NCI-H128 (cell line): ENCODE measurements at regions not wholly inside any gene's neighbourhood (a gene's known extent, or its start where the extent isn't known, plus 50 kb on each side); places are given as distances from the start of the nearest gene placed in this dataset.
A peak's percentile ranks its signal among the peaks of the same experiment; 100 is the strongest.

Experiments used
- DNase-seq: peaks from one replicate; lab custom pipeline; 2025; ENCODE audit not compliant: unreplicated experiment; lab: John Stamatoyannopoulos, UW

DNA sequence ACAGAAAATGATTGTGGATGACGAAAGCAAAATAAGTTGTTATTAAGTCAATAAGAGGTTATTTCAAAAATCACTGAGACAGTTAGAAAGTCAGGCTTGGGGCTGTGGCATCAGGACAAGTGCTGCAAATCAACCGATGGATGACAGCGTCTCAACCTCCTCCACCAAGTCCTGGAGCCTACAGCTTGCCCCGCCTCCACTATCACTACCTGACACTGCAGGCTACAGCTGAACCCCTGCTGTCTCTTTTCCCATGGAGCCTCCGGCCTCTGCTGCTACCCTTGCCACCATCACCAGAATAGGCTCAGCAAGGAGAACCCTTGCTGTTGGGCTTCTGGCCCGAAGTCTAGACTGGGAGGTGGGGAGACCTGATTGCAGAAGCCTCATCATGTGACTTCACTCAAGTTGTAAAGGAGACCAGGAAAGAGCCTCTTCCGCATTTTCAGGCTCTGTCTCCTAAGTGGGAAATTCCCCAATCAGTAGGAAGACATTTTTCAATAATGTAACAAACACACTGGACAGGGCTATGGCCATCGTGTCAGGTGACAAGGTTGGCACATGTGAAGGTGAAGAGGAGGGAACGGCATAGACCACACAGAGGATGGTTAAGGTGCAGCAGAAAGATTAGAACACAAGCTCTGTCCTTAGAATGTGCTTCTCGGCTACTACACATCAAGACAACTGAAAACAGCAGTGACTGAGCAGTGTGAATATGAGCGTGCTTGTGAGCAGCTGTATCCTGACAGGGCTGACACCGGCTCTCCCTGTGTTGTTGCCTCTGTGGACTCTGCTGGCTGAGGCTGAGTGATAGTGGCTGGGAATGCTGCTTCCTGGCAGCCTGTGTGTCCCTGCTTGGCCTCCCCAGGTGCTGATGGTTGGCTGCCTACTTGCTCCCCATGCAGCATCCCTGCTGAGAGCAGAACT lies 660.7 kb downstream of the PTPRU start:
- DNase-seq: no peak

DNA sequence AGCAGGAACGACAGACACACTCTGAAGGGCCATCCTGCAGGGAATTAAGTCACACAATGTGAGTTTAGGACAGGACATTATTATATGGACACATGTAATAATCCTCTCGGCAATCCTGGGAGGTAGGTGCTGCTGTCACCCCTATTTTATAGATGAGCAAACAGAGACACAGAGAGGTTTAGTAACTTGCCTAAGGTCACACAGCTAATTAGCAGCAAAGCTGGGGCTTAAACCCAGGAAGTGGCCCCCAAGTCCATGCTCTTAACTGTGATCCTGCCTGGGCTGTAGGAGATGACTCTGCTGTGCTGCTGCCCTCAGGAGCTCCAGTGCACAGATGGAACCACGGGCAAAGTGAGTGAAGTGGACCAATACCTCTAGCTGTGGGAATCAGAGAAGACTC lies 660.0 kb downstream of the PTPRU start:
- DNase-seq: no peak

DNA sequence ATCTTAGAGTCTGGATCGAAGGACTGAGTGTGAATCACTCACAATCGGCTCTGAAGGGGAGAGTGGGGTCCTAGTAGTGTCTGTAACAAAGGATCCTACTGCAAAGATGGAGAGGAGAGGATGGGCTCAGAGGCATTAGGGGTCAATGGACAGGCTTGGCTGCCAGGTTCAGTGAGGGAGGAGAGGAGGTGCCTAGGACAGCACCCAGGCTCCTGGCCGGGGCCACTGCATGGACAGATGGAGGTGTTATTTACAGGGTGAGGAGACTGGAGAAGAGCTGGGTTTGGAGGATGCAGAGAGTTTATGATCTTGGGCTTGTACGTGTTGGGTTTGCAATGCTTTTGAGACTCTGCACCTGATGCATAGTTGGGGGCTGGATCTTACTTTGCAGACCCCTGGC lies 658.9 kb downstream of the PTPRU start:
- no peak for DNase-seq

DNA sequence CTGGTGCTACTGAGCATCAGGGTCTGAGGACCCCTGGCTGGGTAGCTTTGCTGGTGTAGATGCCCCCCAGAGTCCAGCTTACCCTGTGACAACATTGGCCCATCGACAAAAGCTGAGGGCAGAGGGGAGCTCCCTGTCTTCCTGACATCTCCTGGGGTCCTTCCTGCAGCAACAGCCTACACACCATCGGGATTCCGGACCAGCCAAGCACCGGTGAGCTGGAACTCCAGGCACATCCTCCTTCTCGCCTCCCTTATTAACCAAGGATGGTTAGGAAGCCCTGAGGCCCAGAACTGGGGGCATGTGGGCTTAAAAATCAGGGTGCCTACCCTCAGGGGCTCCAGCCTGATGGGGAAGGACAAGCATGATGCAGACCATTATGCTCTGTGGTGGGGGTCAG lies 658.0 kb downstream of the PTPRU start:
- no peak for DNase-seq

DNA sequence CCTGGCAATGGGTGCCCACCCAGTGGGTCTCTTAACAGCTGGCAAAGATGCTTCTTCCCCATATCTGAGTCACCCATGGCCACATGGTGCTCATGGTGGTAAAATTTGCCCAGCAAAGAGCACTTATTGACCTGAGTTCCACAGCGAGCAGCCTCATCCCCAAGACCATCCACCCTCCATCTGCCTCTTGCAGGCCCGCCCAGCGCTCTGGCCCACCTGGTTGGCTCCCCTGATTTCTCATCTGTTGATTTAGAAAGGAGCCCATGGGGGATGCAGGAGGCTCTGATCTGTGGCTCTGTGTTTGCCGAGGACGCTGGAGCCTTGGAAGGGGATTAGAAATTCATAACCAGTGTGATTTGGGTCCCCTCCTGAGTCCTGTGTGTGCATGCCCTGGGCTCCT lies 657.5 kb downstream of the PTPRU start:
- no peak for DNase-seq

DNA sequence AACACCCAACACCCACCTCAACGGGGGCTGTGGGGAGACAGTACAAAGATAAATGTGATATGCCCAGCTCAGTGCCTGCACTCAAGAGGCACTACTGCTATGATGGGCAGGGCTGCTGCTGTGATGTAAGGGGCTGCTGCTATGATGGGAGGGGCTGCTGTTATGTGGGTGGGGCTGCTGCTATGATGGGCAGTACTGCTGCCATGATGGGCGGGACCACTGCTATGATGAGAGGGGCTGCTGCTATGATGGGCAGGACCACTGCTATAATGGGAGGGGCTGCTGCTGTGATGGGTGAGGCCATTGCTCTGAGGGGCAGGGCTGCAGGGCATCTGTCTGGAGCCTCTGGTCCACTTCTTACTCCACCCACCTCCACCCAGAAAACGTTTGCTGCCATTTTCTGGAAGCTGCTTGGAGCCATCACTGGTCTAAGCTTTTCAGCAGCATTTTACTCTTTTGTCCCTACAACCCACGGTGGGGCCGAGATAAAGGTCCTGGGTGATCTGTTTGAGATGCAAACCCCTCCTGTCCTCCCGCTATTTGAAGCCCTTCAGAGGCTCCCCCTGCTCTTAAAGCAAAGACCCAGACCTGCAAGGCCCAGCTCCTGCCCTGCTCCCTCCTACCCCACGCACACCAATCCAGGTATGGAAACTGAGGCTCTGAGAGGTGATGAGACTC lies 656.9 kb downstream of the PTPRU start:
- DNase-seq: no peak

DNA sequence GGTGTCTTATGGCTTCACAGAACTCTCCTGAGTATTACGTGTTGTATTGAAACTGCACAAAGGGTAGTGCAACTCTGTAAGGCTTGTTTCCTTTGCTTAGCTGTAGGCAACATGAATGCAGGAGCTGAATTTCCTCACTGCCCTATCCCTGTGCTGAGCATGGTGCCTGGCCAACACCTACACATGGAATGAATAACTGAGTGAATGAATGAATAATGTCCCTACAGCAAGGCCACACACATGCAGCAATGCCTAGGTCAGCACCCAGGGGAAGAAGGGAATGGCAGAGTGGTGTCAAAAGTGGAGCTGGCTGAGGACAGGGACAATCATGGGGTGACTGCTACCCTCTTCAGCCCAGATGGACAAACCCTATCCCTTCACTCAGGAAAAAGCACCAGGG lies 655.9 kb downstream of the PTPRU start:
- no peak for DNase-seq

DNA sequence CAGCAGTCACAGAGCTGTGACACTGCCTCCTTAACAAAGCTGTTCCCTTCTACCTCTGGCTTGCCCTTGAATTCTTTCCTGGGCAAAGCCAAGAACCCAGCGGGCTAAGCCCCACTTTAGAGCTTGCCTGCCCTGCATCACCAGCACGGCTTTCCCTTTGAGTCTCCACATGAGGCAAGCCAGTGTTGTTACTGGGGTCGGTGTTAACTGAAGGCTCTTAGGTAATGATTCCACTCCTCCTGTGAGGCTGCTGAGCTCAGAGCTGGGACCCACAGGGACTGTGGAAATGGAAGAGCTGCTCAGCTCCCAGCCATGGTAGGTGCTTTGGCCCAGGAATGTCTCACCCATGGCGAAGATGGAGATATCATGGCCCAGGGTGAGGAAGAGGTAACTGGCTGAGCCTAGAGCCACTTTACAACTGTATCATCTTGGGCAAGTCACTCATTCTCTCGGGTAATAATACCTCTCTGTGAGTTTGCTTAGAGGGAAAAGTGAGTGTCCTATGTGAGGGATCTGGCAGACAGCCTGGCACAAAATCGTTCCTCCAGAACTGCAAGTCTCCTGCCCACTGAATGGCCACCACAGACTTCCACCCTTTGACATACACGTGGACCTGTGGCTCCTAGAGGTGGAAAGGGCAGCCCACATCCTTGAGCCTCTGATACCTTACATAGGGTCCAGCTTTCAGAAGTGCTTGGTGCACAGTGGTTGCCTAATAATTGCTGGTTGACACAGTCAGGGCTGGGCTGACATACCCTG lies 654.1 kb downstream of the PTPRU start:
- no peak for DNase-seq

DNA sequence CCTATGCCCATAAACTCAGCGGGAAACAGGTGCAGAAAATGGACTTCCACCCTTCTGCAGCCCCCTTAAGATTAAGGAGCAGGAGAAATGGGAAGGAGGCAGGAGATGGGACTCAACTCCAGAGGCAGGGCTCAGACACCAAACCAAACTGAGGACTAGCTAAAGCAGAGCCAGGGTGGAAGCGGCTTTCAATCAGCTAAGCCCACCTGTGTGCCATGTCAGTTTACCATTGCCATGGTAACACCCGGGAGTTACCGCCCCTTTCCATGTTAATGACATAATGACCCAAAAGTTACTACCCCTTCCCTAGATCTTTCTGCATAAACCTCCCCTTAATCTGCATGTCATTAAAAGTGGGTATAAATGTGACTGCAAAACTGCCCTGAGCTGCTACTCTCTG lies 653.5 kb downstream of the PTPRU start:
- no peak for DNase-seq

DNA sequence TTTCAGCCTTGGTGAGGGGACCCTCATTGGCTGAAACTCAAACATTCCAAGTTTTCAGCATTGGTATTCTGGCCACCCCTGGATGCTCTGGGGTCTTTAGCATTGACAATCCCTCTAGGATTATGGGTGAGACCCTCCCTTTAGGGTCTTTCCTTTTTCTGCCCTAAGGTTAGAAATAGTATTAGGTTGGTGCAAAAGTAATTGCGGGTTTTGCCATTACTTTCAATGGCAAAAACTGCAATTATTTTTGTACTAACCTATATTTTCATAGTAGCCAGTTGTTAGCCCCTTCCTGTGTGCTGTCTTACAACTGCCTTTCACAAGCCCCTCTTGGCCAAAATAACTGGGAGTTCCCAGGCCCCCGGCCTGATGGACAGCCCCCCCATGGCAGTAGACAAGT lies 648.4 kb downstream of the PTPRU start:
- no peak for DNase-seq

DNA sequence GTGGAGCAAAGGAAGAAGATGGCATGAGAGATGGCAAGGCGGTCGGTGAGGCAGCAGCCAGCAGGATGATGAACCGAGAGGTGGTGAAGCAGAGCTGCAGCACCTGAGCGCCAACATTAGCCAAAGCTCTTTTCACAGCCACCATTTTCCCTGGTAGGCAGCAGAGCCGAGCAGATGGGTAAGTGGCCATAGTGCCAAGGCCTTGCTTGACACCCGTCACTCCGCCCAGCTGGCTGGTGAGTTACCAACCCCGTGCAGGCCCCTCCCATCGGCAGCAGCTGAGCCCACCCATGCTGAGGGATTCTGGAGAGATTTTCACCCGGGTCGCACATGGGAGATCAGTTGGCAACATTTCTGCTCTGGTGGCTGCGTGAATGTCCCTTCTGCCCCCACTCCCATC lies 647.7 kb downstream of the PTPRU start:
- no peak for DNase-seq

DNA sequence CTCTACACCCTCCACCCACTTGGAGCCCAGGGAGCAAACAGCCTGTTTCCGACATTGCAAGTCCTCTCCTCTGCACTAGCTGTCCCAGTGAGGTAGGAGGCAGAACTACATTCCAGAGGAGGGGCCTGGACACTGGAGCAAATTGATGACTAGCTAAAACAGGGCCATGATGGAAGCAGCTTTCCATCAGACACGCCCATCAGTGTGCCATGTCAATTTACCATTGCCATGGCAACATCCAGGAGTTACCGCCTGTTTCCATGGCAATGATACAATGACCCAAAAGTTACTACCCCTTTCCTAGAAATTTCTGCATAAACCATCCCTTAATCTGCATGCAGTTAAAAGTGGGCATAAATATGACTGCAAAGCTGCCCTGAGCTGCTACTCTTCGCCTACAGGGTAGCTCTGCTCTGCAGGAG lies 647.1 kb downstream of the PTPRU start:
- DNase-seq: no peak

DNA sequence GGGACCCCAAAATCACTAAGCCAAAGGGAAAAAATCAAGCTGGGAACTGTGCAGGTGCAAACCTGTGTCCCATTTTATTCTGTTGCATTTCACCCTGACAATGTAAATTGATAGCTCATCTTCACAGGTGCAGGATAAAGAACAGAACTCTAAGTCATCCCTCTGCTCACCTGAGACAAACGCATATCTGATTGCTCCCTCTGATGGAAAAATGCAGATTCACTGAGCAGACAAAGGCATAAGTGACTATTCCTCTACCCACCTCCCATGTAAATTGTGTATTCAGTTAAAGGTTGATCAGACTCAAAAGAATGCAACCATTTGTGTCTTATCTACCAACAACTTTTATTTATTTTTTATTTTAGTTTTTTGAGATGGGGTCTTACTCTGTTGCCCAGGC lies 644.2 kb downstream of the PTPRU start:
- DNase-seq: no peak

DNA sequence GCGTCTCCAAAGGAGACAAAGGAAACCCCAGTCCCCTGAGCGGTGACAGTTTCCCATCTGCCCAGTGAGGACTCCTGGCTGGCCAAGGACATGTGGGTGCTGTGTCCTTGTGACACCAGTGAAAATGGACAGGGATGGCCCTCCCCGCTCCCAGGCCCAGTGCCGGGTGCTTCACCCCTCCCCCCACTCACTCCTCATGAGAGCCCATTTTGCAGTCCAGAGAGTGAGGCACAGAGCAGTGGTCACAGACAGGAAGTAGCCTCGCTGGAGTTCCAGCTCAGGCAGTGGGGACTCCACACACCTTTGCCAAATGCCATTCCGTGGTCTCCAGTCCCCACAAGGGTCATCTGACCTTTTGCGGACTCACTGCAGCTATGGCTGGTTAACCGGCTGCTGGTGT lies 642.9 kb downstream of the PTPRU start:
- no peak for DNase-seq

DNA sequence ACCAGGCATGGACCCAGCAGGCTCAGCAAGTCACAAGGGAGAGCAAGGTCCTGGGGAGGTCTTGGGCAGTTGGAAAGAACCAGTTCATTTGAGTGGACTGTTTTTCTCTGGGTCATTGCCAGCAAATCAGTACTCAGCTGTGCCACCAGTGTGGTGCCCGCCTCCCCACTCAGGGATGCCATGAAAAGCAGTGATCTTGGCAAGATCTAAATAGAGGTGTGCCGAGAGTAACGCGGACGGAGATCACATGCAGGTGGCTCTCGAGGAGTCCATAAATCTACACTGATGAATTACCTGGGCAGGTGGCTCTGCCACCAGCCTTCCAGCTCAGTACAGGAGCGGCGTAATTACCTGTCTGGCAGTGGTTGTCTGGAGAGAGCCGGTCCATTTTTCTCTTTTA lies 642.2 kb downstream of the PTPRU start:
- peak; percentile 82 for DNase-seq

DNA sequence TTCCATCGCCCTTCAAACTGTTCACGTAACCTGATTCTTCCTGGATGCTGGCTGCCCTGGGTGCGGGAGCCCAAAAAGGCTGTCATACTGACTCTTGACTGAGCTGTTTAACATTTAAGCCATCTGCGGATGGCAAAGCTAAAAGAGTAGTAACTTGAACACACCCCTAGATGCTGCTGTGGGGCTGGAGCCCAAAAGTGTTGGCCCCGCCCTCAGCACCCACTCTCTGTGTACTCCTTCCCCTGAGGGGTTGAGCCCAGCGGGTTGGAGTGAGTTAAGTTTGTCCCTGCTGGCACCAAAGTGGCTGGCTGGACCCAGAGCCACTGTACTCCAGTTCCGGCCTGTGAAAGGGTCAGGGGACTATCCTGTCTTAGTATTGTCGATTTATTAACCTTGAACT lies 640.6 kb downstream of the PTPRU start:
- DNase-seq: peak; percentile 24

DNA sequence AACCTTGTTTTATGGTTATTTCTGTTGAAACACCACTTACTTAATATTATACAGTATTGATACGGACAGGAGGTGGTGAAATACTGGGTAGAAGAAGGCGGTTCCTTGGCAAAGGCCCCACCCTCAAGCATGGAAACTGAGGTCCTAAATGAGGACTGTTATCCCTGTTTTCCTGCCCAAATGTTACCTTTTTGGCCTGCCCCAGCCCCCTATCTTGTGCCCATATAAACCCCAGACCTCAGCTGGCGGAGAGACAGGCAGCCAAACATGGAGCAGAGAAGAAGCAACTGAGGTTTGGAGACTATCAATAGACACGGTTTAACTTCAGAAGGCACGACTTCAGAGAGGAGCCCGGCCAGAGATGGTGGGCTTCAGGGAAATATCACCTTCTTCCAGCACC lies 640.1 kb downstream of the PTPRU start:
- no peak for DNase-seq

DNA sequence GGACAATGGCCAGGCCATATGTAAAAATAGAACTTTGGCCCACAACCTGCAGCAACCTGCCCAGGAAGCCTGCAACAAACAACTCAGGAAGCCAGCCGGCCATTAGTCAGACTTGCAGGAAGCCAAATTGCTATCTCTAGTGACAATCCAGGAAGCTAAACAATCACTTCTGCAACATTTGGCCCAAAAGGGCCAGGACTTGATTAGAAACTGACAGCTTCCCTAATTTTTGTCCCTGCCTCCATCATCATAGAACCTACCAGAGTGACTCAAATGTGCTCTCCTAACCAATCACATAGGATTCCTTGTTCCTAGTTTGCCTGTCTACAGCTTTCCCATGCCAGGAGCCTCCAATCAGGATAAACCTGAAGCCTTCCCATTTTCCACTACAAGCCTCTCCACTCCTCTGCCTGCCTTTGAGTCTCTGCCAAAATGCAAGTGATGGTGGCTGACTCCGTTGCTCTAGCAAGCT lies 639.3 kb downstream of the PTPRU start:
- DNase-seq: peak; percentile 65

DNA sequence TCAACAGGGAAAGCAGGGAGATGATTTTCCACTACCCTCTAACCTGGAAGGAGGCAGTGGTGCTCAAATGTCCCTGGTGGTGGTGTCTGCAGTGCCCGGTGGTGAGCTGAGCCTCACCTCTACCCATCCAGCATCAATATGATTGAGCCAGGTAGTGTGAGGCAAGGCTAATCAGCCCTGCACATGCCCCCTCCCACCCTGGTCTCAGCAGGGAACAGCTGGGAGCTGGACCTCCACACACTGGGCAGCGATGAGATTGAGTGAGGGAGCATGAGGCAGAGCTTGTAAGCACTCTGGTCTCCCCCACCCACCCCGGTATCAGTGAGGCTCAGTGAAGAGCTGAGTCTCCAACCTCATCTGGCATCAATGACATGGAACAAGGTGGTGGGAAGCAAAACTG lies 634.3 kb downstream of the PTPRU start:
- no peak for DNase-seq

DNA sequence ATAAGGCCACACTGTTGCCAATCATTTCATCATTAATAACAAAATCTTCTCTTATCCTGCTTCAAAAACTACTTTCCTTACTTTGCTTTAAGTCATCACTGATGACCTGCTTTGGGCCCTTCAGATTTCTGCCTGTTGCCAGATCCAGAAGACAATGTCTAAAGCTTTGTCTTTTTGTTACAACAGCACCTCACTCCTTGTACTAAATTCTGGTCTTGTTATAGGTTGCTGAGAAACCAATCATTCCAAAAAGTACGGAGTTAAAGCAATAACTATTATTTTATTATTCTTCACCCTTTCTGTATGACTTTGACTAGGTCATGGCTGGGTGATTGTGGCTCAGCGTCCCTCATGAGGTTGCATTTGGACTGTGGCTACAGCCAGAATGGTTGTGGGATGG lies 633.5 kb downstream of the PTPRU start:
- no peak for DNase-seq

DNA sequence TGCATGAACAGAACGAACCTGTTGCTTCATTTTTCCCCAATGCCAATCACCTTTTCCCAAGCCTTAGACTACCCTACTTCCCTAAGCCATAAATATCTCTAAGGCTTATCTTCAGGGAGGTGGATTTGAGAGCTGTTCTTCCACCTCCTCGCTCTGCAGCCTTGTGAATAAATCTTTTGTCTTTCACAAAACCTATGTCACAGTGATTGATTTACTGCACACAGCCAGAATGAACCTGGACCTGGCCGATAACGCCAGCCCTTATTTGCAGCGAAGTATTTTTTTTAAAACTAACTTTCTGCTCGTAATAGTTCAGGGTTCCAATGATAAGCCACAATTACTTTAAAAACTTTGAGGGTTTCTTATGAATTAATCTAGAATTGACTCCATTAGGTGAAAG lies 632.6 kb downstream of the PTPRU start:
- no peak for DNase-seq

DNA sequence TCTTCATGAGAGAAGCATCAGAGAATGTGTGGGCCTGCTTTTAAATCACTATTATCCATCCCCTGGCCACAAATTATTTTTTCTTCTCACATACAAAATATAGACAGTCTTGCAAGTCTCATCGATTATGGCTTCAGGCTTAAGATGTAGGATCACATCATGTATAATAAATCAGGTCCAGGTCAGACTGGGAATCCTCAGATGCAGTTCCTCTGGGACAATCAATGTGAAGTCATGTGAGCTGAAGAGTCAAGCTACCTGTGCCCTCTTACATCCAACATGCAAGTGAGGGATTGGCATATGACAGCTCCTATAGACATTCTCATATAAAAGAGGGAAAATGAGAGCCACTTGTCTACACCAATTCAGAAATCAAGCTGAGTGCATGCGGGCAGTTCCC lies 631.8 kb downstream of the PTPRU start:
- DNase-seq: no peak
